NT2/D1 (cell line): ENCODE measurements at regions not wholly inside any gene's neighbourhood (a gene's known extent, or its start where the extent isn't known, plus 50 kb on each side); places are given as distances from the start of the nearest gene placed in this dataset.

ENCODE experiments used
- SUZ12 ChIP-seq: IDR thresholded peaks from 2 replicates; pipeline ENCODE4 v1.6.1; 2011; ENCODE audit not compliant: insufficient read length, insufficient read depth; ENCODE audit errors: extremely low read depth
- YY1 ChIP-seq: IDR thresholded peaks from 2 replicates; pipeline ENCODE4 v1.6.1; 2011; ENCODE audit not compliant: insufficient read length, insufficient read depth
- ZNF274 ChIP-seq: IDR thresholded peaks from 2 replicates; pipeline ENCODE4 v1.6.1; 2011; ENCODE audit warnings: mild to moderate bottlenecking, low read depth, low read length

DNA sequence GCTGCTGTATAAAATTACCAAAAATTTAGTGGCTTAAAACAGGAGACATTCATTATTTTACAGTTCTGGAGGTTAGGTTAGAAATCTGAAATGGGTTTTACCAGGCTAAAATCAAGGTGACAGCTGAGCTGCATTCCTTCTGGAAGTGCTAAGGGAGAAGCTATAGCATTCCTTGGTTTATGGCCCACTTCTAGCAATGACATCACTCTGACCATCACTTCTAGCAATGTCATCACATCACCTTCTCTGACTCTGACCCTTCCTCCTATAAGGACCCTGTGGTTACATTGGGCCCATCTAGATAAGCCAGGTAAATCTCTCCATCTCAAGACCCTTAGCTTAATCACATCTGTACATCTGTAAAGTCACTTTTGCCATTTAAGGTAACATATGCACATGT, 366.1 kb downstream of the EFNA5 start:
- no peak for TF ChIP-seq YY1
- no peak for TF ChIP-seq SUZ12
- no peak for TF ChIP-seq ZNF274
